SU-DHL-6 (cell line): ENCODE measurements at regions not wholly inside any gene's neighbourhood (a gene's known extent, or its start where the extent isn't known, plus 50 kb on each side); places are given as distances from the start of the nearest gene placed in this dataset.

Experiments
- CTCF ChIP-seq: fragments of 200-600 bp; sonication (generic); IDR thresholded peaks from one replicate; pipeline ENCODE4 v1.5.1; 2017; ENCODE audit warnings: antibody characterized with exemption, mild to moderate bottlenecking, low read length, moderate library complexity; ENCODE audit not compliant: insufficient read depth, poor library complexity, severe bottlenecking
- EZH2phosphoT487 ChIP-seq: fragments of 200-600 bp; sonication (generic), shearing (Covaris generic); conservative IDR thresholded peaks from 2 replicates; pipeline ENCODE4 v1.6.1; 2018; ENCODE audit warnings: mild to moderate bottlenecking, antibody characterized with exemption, low read length, moderate library complexity, mixed read lengths

DNA sequence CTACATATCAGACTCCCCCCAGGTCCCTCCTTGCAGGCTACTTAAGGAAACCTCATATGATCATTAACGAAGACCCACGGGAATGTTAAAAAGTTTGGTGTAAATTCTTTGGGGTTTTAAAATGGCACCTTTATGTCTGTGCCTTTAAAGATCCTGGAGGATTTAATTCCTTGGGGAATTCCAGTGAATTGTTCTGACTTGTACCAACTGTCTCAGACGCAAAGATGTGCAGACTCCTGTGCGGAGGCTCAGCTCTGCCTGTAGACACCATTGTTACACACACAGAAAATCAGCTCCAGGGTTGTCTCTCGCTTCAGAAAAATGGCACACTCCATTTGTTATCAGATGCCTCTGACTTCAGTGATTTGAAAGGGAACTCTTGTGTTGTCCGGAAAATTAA lies 414.4 kb upstream of the CFAP20DC start:
- TF ChIP-seq CTCF: no peak
- TF ChIP-seq EZH2phosphoT487: no peak
